Activated T-cell treated with anti-CD3 and anti-CD28 coated beads, Interleukin-2, amount 50 U/mL, for 48 hours (primary cell): ENCODE measurements at regions not wholly inside any gene's neighbourhood (a gene's known extent, or its start where the extent isn't known, plus 50 kb on each side); places are given as distances from the start of the nearest gene placed in this dataset.

ENCODE experiments used
- DNase-seq, 2 experiments: peaks; one replicate each; pipeline ENCODE4 v3.0.0-alpha.2; 2020

- no peak for DNase-seq
Measured at GRCh38 chr5:89440670-89441069, 557.7 kb upstream of the MEF2C start.

- DNase-seq = no peak
Measured at GRCh38 chr5:89437450-89438435, 554.8 kb upstream of the MEF2C start.

- DNase-seq = no peak
Measured at GRCh38 chr5:89436464-89436863, 553.5 kb upstream of the MEF2C start.

GRCh38 chr5:89435347-89435746 is 552.4 kb upstream of the MEF2C start:
- DNase-seq = no peak

GRCh38 chr5:89428624-89429023 is 545.6 kb upstream of the MEF2C start:
- DNase-seq = no peak

GRCh38 chr5:89425062-89425461 is 542.1 kb upstream of the MEF2C start:
- DNase-seq = no peak

GRCh38 chr5:89421035-89421434 is 538.1 kb upstream of the MEF2C start:
- no peak for DNase-seq

GRCh38 chr5:89418407-89419085 is 535.6 kb upstream of the MEF2C start:
- no peak for DNase-seq

GRCh38 chr5:89417990-89418389 is 535.0 kb upstream of the MEF2C start:
- no peak for DNase-seq

GRCh38 chr5:89417515-89417914 is 534.5 kb upstream of the MEF2C start:
- DNase-seq = no peak

GRCh38 chr5:89411891-89412290 is 528.9 kb upstream of the MEF2C start:
- DNase-seq = no peak

- no peak for DNase-seq
Measured at GRCh38 chr5:89407054-89407453, 524.1 kb upstream of the MEF2C start.

- no peak for DNase-seq
Measured at GRCh38 chr5:89401659-89402058, 518.7 kb upstream of the MEF2C start.

GRCh38 chr5:89401012-89401411 is 518.0 kb upstream of the MEF2C start:
- no peak for DNase-seq

- no peak for DNase-seq
Measured at GRCh38 chr5:89399548-89399947, 516.6 kb upstream of the MEF2C start.

GRCh38 chr5:89397096-89397495 is 514.1 kb upstream of the MEF2C start:
- DNase-seq = no peak

- DNase-seq = no peak
Measured at GRCh38 chr5:89396278-89396954, 513.4 kb upstream of the MEF2C start.

GRCh38 chr5:89395111-89395510 is 512.1 kb upstream of the MEF2C start:
- no peak for DNase-seq

- DNase-seq = no peak
Measured at GRCh38 chr5:89388872-89389271, 505.9 kb upstream of the MEF2C start.

- no peak for DNase-seq
Measured at GRCh38 chr5:89384391-89384790, 501.4 kb upstream of the MEF2C start.

- DNase-seq = no peak
Measured at GRCh38 chr5:89380635-89381034, 497.7 kb upstream of the MEF2C start.

GRCh38 chr5:89377767-89378455 is 494.9 kb upstream of the MEF2C start:
- DNase-seq = no peak
